Thyroid gland (tissue), 4 donors: ENCODE measurements at regions not wholly inside any gene's neighbourhood (a gene's known extent, or its start where the extent isn't known, plus 50 kb on each side); places are given as distances from the start of the nearest gene placed in this dataset.
"Not testable (repeated sequence)": the region's sequence is repeated elsewhere in the genome, so short reads cannot be mapped to it uniquely, and the experiment has no call there.

ENCODE experiments used
- DNase-seq, 2 donors: peaks; one replicate each; pipeline ENCODE4 v3.0.0-alpha.2; 2019
- H3K27ac ChIP-seq, 3 donors: fragments of 200-600 bp; sonication (generic); 1 replicate in 2 of 3; 2 replicates in 1 of 3; pipeline ENCODE4 v1.5.1; 2016 to 2019; ENCODE audit warnings: mild to moderate bottlenecking in 1 of 3, moderate library complexity in 1 of 3
- H3K27me3 ChIP-seq: fragments of 200-600 bp; sonication (generic); one replicate; pipeline ENCODE4 v1.5.1; 2019
- H3K36me3 ChIP-seq, 2 donors: fragments of 200-600 bp; sonication (generic); one replicate each; pipeline ENCODE4 v1.5.1; 2016 to 2019
- H3K4me1 ChIP-seq, 2 donors: fragments of 200-600 bp; sonication (generic); one replicate each; pipeline ENCODE4 v1.5.1; 2017 to 2019
- H3K4me3 ChIP-seq, 3 donors: fragments of 200-600 bp; sonication (generic); replicated peaks in 1 of 3; 1 replicate in 2 of 3; 2 replicates in 1 of 3; pipeline ENCODE4 v1.5.1; 2016; ENCODE audit warnings: mild to moderate bottlenecking in 1 of 3
- H3K9me3 ChIP-seq: fragments of 200-600 bp; sonication (generic); one replicate; pipeline ENCODE4 v1.5.1; 2017
- CTCF ChIP-seq, 6 experiments: fragments of 200-600 bp in 3 of 6; fragments of 450-650 bp in 3 of 6; sonication (generic) in 3 of 6; IDR thresholded peaks; one replicate each; pipeline ENCODE4 v1.5.1; 2016 to 2019; ENCODE audit warnings: antibody characterized with exemption in 6 of 6, mild to moderate bottlenecking in 2 of 6, inconsistent platforms in 1 of 6, moderate library complexity in 1 of 6
- POLR2A ChIP-seq, 2 donors: fragments of 450-650 bp; IDR thresholded peaks; one replicate each; pipeline ENCODE4 v1.6.1; 2017; ENCODE audit warnings: antibody characterized with exemption in 2 of 2, mild to moderate bottlenecking in 2 of 2, moderate library complexity in 1 of 2
- WGBS, 2 donors: methylation state at CpG; one replicate each; pipeline ENCODE4 v1.1.5; 2017; 5-methylcytosine and 5-hydroxymethylcytosine counted together
- intact Hi-C: fragments of 100-400 bp; cut with DNase I; formaldehyde crosslinking; loops from one replicate; pipeline ENCODE4 v1.15.1; 2023

- no peak for DNase-seq
- no peak for TF ChIP-seq CTCF (IDR thresholded peaks at IDR 0.05)
- no peak for TF ChIP-seq POLR2A (IDR thresholded peaks at IDR 0.05)
- Histone ChIP-seq H3K9me3 (no peaks in the 10 kb centered on the region), H3K4me3 (no peak overlapping the region), H3K36me3 (no peaks in the 10 kb centered on the region), H3K4me1 (no peaks in the 10 kb centered on the region), H3K27ac (no peak overlapping the region), H3K27me3 (no peaks in the 10 kb centered on the region)
- intact Hi-C loops: no loop called here
- 37 to 42% methylated on average over 7 of the region's 7 CpGs for WGBS, 2 donors
Measured at GRCh38 chr6:98384334-98384733, 450.0 kb upstream of the POU3F2 start.

GRCh38 chr6:98384801-98385200 is 449.6 kb upstream of the POU3F2 start:
- no peak overlapping the region for H3K27ac ChIP-seq
- H3K4me3 ChIP-seq: no peak overlapping the region
- no peaks in the 10 kb centered on the region for H3K36me3 ChIP-seq
- H3K4me1 ChIP-seq: no peaks in the 10 kb centered on the region
- intact Hi-C loops: no loop called here
- 65 to 68% methylated on average over 6 of the region's 6 CpGs for WGBS, 2 donors
- DNase-seq: no peak
- no peaks in the 10 kb centered on the region for H3K27me3 ChIP-seq
- no peaks in the 10 kb centered on the region for H3K9me3 ChIP-seq
- TF ChIP-seq CTCF (IDR thresholded peaks at IDR 0.05): no peak
- TF ChIP-seq POLR2A (IDR thresholded peaks at IDR 0.05): no peak

DNA sequence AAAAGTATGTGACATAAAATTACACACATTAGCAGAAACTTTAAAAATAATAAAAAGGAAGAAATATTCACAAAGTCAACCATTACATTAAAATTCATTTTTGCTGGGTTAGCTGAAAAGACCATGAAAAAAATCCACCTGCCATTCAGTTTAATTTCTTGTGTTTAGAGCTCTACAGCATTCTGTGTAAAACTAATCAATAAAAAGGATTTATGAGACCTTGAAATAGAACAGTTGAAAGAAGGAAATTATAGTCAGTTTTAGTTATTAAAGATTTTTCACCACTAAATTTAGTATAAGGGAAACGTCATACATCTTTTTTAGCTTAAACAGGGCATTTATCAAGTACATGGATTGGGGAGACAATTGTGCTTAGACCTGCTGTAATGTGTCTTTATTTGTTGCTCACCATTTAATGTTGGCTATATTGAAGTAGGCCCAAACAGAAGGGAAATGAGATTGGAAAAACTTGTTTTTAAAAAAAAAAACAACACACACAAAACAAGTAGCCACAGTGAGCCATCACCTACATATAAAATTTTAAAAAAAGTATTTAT is 438.7 kb upstream of the POU3F2 start:
- H3K27me3 ChIP-seq: no peaks in the 10 kb centered on the region
- no peak overlapping the region for H3K4me3 ChIP-seq
- 60 to 68% methylated on average over 1 of the region's 1 CpG for WGBS, 2 donors
- H3K9me3 ChIP-seq: no peaks in the 10 kb centered on the region
- no peaks in the 10 kb centered on the region for H3K36me3 ChIP-seq
- H3K27ac ChIP-seq: no peak overlapping the region
- no peaks in the 10 kb centered on the region for H3K4me1 ChIP-seq
- intact Hi-C loops: no loop called here
- TF ChIP-seq CTCF (IDR thresholded peaks at IDR 0.05): no peak
- TF ChIP-seq POLR2A (IDR thresholded peaks at IDR 0.05): no peak
- no peak for DNase-seq

DNA sequence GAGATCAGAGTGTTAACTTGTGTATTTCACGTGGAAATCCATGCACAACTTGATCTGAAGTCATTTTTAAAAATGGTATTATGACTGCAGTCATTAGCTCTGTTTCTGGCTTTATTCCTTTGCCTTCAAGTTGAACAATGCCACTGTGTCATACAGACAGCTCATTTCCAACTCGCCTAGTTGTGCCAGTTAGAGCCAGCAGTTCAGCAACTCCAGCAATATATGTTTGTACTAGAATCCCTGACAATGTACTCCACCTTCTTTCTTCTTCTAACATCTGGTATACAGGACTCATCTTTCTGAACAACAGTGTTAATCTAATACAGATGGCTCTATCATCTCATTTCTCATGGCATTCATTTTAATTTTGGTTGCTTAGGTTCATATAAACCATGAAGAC is 418.3 kb upstream of the POU3F2 start:
- no peaks in the 10 kb centered on the region for H3K27me3 ChIP-seq
- 72 to 76% methylated on average over 2 of the region's 2 CpGs for WGBS, 2 donors
- intact Hi-C loops: no loop called here
- no peak for DNase-seq
- no peaks in the 10 kb centered on the region for H3K4me1 ChIP-seq
- H3K9me3 ChIP-seq: no peaks in the 10 kb centered on the region
- no peak for TF ChIP-seq CTCF (IDR thresholded peaks at IDR 0.05)
- TF ChIP-seq POLR2A (IDR thresholded peaks at IDR 0.05): no peak
- H3K27ac ChIP-seq: no peak overlapping the region
- no peak overlapping the region for H3K4me3 ChIP-seq
- H3K36me3 ChIP-seq: no peaks in the 10 kb centered on the region

GRCh38 chr6:98416497-98417158 is 417.7 kb upstream of the POU3F2 start:
- H3K27me3 ChIP-seq, intact Hi-C loops, H3K36me3 ChIP-seq: not testable (repeated sequence)

More at GRCh38 chr6:98416497-98417158, 417.7 kb upstream of the POU3F2 start:
- not testable (repeated sequence) for H3K4me3 ChIP-seq, H3K27ac ChIP-seq, DNase-seq, H3K4me1 ChIP-seq, H3K9me3 ChIP-seq
- 81 to 83% methylated on average over 8 to 25 of the region's 30 CpGs for WGBS, 2 donors
